Fibroblast of villous mesenchyme (primary cell): ENCODE measurements at regions not wholly inside any gene's neighbourhood (a gene's known extent, or its start where the extent isn't known, plus 50 kb on each side); places are given as distances from the start of the nearest gene placed in this dataset.

Source experiments
- DNase-seq: peaks from one replicate; pipeline ENCODE4 v3.0.0-alpha.2; 2010; ENCODE audit warnings: low read depth
- H3K4me3 ChIP-seq: 2 replicates; pipeline ENCODE4 v1.5.1; 2011; ENCODE audit warnings: low read depth, mild to moderate bottlenecking, low read length
- CTCF ChIP-seq: IDR thresholded peaks from 2 replicates; pipeline ENCODE4 v1.5.1; 2012; ENCODE audit warnings: low read depth, mild to moderate bottlenecking, low read length; ENCODE audit not compliant: insufficient read depth

GRCh38 chr19:28831462-28831861, 381.5 kb downstream of the UQCRFS1 start:
- DNase-seq = no peak
- TF ChIP-seq CTCF = no peak
- H3K4me3 ChIP-seq = no peak overlapping the region

- H3K4me3 ChIP-seq = no peak overlapping the region
These were observed 383.2 kb downstream of the UQCRFS1 start for GRCh38 chr19:28829762-28830161.

GRCh38 chr19:28829359-28829758, 383.6 kb downstream of the UQCRFS1 start:
- no peak for TF ChIP-seq CTCF
- H3K4me3 ChIP-seq = no peak overlapping the region
- no peak for DNase-seq

More at GRCh38 chr19:28829762-28830161, 383.2 kb downstream of the UQCRFS1 start:
- TF ChIP-seq CTCF = no peak
- DNase-seq = no peak

GRCh38 chr19:28828276-28828870, 384.6 kb downstream of the UQCRFS1 start:
- no peak overlapping the region for H3K4me3 ChIP-seq
- no peak for DNase-seq
- TF ChIP-seq CTCF = no peak

- no peak for DNase-seq
- TF ChIP-seq CTCF = no peak
- H3K4me3 ChIP-seq = no peak overlapping the region
These were observed 385.6 kb downstream of the UQCRFS1 start for GRCh38 chr19:28827382-28827781.

- no peak for TF ChIP-seq CTCF
- DNase-seq = no peak
- no peak overlapping the region for H3K4me3 ChIP-seq
These were observed 389.5 kb downstream of the UQCRFS1 start for GRCh38 chr19:28823338-28823961.

- TF ChIP-seq CTCF = no peak
- no peak for DNase-seq
- H3K4me3 ChIP-seq = no peak overlapping the region
These were observed 392.7 kb downstream of the UQCRFS1 start for GRCh38 chr19:28820289-28820688.
